Lung (tissue), 11 donors: ENCODE measurements at regions not wholly inside any gene's neighbourhood (a gene's known extent, or its start where the extent isn't known, plus 50 kb on each side); places are given as distances from the start of the nearest gene placed in this dataset.

Source experiments
- ATAC-seq: fragments of 200-7000 bp; cut with Tn5 transposase; one replicate; pipeline ENCODE4 v1.9.1; 2020; ENCODE audit warnings: moderate number of reproducible peaks; ENCODE audit not compliant: insufficient read depth, low FRiP score
- DNase-seq, 3 donors: peaks; one replicate each; pipeline ENCODE4 v3.0.0-alpha.2; 2013 to 2017
- H3K27ac ChIP-seq, 2 donors: one replicate each; pipeline ENCODE4 v1.5.1; 2013; ENCODE audit warnings: mild to moderate bottlenecking in 2 of 2, moderate library complexity in 2 of 2, control low read depth in 1 of 2, inconsistent platforms in 1 of 2, low read depth in 1 of 2, low read length in 1 of 2
- H3K27me3 ChIP-seq, 3 donors: one replicate each; pipeline ENCODE4 v1.5.1; 2013; ENCODE audit warnings: low read length in 2 of 3; ENCODE audit not compliant: control insufficient read depth in 3 of 3, insufficient read depth in 3 of 3
- H3K36me3 ChIP-seq, 4 donors: one replicate each; pipeline ENCODE4 v1.5.1; 2013; ENCODE audit warnings: low read length in 4 of 4, mild to moderate bottlenecking in 1 of 4, moderate library complexity in 1 of 4; ENCODE audit not compliant: control insufficient read depth in 4 of 4, insufficient read depth in 4 of 4
- H3K4me1 ChIP-seq, 5 donors: one replicate each; pipeline ENCODE4 v1.5.1; 2013; ENCODE audit warnings: low read length in 5 of 5, mild to moderate bottlenecking in 2 of 5, moderate library complexity in 1 of 5; ENCODE audit not compliant: control insufficient read depth in 5 of 5, insufficient read depth in 5 of 5
- H3K4me3 ChIP-seq: one replicate; pipeline ENCODE4 v1.5.1; 2013; ENCODE audit warnings: mild to moderate bottlenecking, control low read depth, moderate library complexity
- H3K9ac ChIP-seq, 2 donors: one replicate each; pipeline ENCODE4 v1.5.1; 2013; ENCODE audit warnings: low read length in 2 of 2, control low read depth in 1 of 2; ENCODE audit not compliant: insufficient read depth in 1 of 2
- H3K9me3 ChIP-seq, 4 donors: one replicate each; pipeline ENCODE4 v1.5.1; 2013; ENCODE audit warnings: low read length in 3 of 4, mild to moderate bottlenecking in 1 of 4, moderate library complexity in 1 of 4; ENCODE audit not compliant: control insufficient read depth in 4 of 4, insufficient read depth in 3 of 4
- CTCF ChIP-seq: IDR thresholded peaks from 2 replicates; pipeline ENCODE4 v1.5.1; 2012; ENCODE audit warnings: mild to moderate bottlenecking; ENCODE audit errors: control extremely low read depth, extremely low read depth
- WGBS, 2 donors: extraction: QIAGEN DNeasy Blood & Tissue Kit; methylation state at CpG; one replicate each; pipeline ENCODE4 v1.1.7; 2013; 5-methylcytosine and 5-hydroxymethylcytosine counted together
- donor health status: control.
- donor health status: control.
- donor health status: Bipolar disorder and iron deficiency.
- donor health status: healthy.
- donor health status: DM: yes; HTN: yes; CAD: no.

GRCh38 chr6:12456343-12456742 lies 166.2 kb downstream of the EDN1 start:
- H3K36me3 ChIP-seq = no peaks in the 10 kb centered on the region
- peaks cover 0 to 7% (median 4%) of the 10 kb centered on the region in 4 donors for H3K9me3 ChIP-seq
- TF ChIP-seq CTCF = no peak
- no peak overlapping the region for H3K27ac ChIP-seq
- H3K9ac ChIP-seq = no peak overlapping the region
- H3K27me3 ChIP-seq = no peaks in the 10 kb centered on the region
- WGBS, 2 donors = 95 to 96% methylated on average over 12 of the region's 12 CpGs
- ATAC-seq (no peak), DNase-seq (no peak)
- H3K4me3 ChIP-seq = no peak overlapping the region
- no peaks in the 10 kb centered on the region for H3K4me1 ChIP-seq

- Histone ChIP-seq H3K4me1 (no peaks in the 10 kb centered on the region), H3K36me3 (no peaks in the 10 kb centered on the region), H3K4me3 (no peak overlapping the region), H3K9ac (no peak overlapping the region), H3K9me3 (peaks cover 0 to 7% (median 4%) of the 10 kb centered on the region in 4 donors), H3K27me3 (no peaks in the 10 kb centered on the region), H3K27ac (no peak overlapping the region)
- TF ChIP-seq CTCF = no peak
- ATAC-seq = no peak
- no peak for DNase-seq
- WGBS, 2 donors = 88 to 94% methylated on average over 3 of the region's 3 CpGs
Observed at GRCh38 chr6:12457094-12457493, 166.9 kb downstream of the EDN1 start.

GRCh38 chr6:12458558-12458957 lies 168.4 kb downstream of the EDN1 start:
- no peak for DNase-seq
- Histone ChIP-seq H3K36me3 (no peaks in the 10 kb centered on the region), H3K27me3 (no peaks in the 10 kb centered on the region), H3K4me3 (no peak overlapping the region), H3K9me3 (peaks cover 0 to 7% (median under 1%) of the 10 kb centered on the region in 4 donors), H3K9ac (no peak overlapping the region), H3K4me1 (no peaks in the 10 kb centered on the region), H3K27ac (no peak overlapping the region)
- no peak for ATAC-seq
- 78 to 84% methylated on average over 5 of the region's 5 CpGs for WGBS, 2 donors
- TF ChIP-seq CTCF = no peak

- ATAC-seq (no peak), DNase-seq (no peak)
- TF ChIP-seq CTCF = no peak
- Histone ChIP-seq H3K27me3 (no peaks in the 10 kb centered on the region), H3K4me3 (no peak overlapping the region), H3K4me1 (no peaks in the 10 kb centered on the region), H3K27ac (no peak overlapping the region), H3K9ac (no peak overlapping the region), H3K9me3 (no peaks in the 10 kb centered on the region), H3K36me3 (no peaks in the 10 kb centered on the region)
- 85 to 87% methylated on average over 7 of the region's 7 CpGs for WGBS, 2 donors
Observed at GRCh38 chr6:12459945-12460661, 169.9 kb downstream of the EDN1 start.
